ENCODE measurements at regions not wholly inside any gene's neighbourhood (a gene's known extent, or its start where the extent isn't known, plus 50 kb on each side); places are given as distances from the start of the nearest gene placed in this dataset.

DNA sequence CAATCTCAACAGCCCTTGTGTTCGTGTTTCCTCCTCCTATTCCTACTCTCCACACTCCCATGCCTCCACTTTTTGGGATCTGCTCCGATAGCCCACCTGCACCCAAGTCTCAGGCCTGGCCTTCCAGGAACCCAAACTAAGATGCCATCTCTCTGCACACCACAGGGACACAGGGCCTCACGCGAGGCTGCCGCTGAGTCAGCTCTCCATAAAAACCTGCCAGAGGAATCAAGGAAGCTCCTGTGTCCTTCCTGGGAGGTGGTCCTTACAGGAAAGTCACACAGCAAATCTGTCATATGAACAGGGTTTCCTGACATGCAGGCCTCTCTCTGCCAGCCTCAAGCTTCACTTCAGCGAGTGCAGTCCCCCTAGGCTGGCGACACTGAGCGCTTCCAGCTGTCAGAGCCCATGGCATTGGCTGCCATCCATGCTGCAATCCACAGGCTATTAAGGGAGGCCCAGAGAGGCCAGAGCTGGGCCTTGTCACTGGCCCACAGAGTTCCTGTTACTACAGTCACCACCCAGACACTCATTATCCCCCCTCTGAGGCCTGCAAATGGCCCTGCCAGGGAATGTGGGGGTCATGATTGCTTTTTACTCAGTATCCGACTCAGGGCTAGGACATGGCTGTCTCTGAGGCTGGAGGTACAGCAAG is 151.4 kb downstream of the OAT start:
- TF ChIP-seq, protein P1, sequence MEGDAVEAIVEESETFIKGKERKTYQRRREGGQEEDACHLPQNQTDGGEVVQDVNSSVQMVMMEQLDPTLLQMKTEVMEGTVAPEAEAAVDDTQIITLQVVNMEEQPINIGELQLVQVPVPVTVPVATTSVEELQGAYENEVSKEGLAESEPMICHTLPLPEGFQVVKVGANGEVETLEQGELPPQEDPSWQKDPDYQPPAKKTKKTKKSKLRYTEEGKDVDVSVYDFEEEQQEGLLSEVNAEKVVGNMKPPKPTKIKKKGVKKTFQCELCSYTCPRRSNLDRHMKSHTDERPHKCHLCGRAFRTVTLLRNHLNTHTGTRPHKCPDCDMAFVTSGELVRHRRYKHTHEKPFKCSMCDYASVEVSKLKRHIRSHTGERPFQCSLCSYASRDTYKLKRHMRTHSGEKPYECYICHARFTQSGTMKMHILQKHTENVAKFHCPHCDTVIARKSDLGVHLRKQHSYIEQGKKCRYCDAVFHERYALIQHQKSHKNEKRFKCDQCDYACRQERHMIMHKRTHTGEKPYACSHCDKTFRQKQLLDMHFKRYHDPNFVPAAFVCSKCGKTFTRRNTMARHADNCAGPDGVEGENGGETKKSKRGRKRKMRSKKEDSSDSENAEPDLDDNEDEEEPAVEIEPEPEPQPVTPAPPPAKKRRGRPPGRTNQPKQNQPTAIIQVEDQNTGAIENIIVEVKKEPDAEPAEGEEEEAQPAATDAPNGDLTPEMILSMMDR (IDR thresholded peaks at IDR 0.05; ENCODE audit: low read depth, low read length): no peak
- H3K4me3 ChIP-seq (ENCODE audit: low read depth, low read length): no peak overlapping the region

DNA sequence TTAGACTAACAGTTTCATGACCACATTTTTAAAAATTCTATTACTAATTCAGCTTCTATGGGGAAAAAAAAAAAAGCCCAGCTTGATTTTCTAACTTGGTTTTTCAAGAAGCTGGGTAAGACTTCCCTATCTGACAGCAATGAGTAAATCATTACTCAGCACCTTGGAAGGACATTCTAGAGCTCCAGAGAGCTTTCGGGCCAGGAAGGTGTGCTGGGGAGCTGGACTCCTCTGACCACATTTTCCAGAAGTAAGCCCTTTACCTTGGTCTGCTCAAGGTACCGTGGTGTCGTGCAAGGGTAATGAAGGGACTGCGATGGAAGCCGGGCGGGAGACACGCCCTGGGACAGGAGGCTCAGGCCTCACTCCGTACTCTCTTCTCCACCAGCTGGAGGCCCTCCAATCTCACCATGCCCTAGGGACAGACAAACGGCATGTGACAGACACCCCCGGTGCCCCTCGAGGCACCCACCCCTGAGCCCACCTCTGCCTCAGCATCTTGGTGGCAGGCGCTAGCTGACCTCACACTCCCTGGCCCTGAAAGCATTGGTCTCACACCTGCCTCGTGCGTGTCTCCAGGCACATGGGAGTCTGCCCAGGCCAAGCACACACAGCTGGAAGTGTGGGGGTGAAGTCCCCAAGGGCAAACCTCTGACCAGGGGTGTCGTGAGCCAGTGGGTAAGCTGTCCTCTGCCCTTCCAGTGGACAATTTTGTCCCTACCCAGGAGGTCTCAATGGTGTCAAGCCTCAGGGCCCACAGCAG is 152.1 kb downstream of the OAT start:
- TF ChIP-seq, protein P1 (IDR thresholded peaks at IDR 0.05; ENCODE audit: low read depth, low read length): no peak
- no peak overlapping the region for H3K4me3 ChIP-seq (ENCODE audit: low read depth, low read length)

DNA sequence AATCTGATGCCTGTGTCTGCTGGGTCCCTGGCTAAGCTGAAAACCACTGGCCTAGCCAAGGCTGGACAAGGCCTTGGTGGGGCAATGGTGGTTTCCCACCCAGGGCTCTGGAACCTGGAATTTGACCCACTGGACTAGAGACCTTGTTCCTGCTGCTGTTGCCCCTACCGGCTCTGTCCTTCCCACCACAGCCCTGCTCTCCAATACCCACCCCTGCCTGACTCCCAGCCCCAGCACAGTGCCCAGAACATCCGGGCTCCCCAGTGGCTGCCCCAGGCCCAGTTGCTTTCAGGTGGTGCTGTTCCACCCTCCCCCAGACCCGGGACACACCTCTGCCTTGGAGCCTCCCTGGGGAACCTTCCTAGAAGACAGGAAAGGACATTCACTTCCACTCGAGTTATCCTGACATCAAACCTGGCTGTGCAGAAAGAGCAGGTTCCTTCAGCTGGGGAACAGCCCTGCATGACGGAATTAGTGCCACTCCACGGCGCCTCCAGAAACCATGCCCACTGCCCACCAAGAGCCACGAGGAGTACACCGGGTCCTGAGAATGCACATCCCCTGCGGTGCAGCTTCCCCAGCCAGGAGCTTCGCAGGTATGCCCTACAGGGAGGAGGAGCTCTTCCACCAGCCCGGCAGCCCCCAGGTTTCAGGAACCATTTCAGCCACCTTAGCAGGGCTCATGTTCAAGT is 152.8 kb downstream of the OAT start:
- no peak overlapping the region for H3K4me3 ChIP-seq (ENCODE audit: low read depth, low read length)
- TF ChIP-seq, protein P1 (IDR thresholded peaks at IDR 0.05; ENCODE audit: low read depth, low read length): no peak

DNA sequence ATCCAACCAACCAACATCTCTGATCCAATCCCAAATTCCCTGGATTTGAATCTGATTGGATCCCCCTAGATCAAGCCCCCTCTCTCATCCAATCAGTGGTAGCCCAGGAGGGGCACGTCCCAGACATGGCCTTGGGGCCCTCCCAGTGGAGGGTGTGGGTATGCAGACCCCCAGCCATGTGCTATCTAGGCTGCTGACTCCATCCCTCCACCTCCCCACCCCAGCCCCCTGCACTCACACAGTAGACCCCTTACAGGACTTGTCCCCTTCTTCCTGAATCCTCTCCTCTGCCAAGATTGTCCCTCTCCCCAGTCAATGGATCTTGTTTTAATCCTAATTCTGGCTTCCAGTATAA is 153.4 kb downstream of the OAT start:
- H3K4me3 ChIP-seq (ENCODE audit: low read depth, low read length): no peak overlapping the region
- TF ChIP-seq, protein P1 (IDR thresholded peaks at IDR 0.05; ENCODE audit: low read depth, low read length): no peak

DNA sequence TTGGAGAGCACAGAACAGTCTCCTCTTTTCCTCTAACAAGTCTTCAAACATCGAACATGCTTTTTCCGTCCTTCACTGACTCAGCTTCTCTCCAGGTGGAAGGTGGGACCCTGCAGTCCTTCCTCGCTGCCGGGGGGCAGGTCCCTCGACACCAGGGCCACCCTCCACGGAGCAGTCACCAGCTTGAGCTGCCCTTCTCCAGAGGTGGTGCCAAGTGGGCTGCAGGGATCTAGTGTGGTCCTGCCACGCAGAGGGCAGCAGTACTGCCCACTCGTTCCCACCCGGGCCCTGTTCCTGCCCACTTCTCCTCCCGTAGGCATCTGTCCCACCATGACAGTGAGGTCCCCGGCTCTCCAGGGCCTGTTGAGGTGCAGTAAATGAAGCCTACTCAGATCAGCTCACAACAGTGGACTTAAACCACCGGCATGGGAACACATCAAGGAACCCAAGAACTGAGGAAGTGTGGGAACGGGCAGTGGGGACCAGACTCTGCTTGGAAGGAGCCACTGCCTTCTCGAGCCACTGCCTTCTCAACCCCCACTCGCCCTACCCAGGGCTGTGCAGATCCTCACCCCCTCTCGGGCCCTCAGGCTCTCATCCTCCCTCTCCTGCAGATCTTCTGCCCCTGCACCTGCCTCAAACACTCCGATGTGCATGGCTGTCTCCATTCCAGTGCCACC is 153.9 kb downstream of the OAT start:
- TF ChIP-seq, protein P1 (IDR thresholded peaks at IDR 0.05; ENCODE audit: low read depth, low read length): no peak
- no peak overlapping the region for H3K4me3 ChIP-seq (ENCODE audit: low read depth, low read length)

DNA sequence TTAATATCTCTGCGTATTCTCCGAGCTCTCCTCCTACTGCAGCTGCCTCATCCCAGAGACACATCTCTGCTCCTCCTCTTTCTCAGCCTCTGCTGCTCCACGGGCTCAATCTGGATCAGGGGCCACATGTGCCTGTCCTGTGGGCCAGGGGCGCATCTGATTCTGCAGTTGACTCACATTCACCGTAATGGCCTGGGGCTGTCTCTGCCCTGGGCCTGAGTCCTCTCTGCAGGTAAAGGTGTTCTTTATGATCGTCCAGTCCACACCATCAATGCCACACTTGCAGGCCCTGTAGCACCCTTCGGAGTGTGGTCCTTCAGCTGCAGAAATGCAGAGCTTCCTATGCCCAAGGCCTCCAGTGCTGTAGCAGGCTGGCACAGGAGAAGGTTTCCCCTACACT is 154.5 kb downstream of the OAT start:
- TF ChIP-seq, protein P1 (IDR thresholded peaks at IDR 0.05; ENCODE audit: low read depth, low read length): no peak

More for the DNA sequence above, 154.5 kb downstream of the OAT start:
- H3K4me3 ChIP-seq (ENCODE audit: low read depth, low read length): no peak overlapping the region

Measured in WI38 (cell line).